ENCODE measurements at regions not wholly inside any gene's neighbourhood (a gene's known extent, or its start where the extent isn't known, plus 50 kb on each side); places are given as distances from the start of the nearest gene placed in this dataset.

GRCh38 chr2:78718024-78718423, 307.5 kb upstream of the REG3G start:
- H3K27ac ChIP-seq: no peak overlapping the region
- TF ChIP-seq CTCF (conservative IDR thresholded peaks at IDR 0.05; ENCODE audit: low read depth): no peak
- POLR2A ChIA-PET (ENCODE audit: low non-redundant PET): no interaction called here
- no peak for DNase-seq (ENCODE audit: low spot score)
- CTCF ChIA-PET: interaction anchor here (0.6 to 1.1 kb wide), 2 partner anchors 45 to 143 kb away, joined by 3 to 4 read pairs; no protein-coding TSS in a partner anchor

GRCh38 chr2:78718473-78718872, 307.0 kb upstream of the REG3G start:
- DNase-seq (ENCODE audit: low spot score): peak; percentile 5
- no peak for TF ChIP-seq CTCF (conservative IDR thresholded peaks at IDR 0.05; ENCODE audit: low read depth)

GRCh38 chr2:78721355-78722033, 304.0 kb upstream of the REG3G start:
- no peak for DNase-seq (ENCODE audit: low spot score)
- CTCF ChIA-PET: interaction anchor here (0.6 kb wide), 1 partner anchor 24 kb away, joined by 3 read pairs; no protein-coding TSS in a partner anchor
- POLR2A ChIA-PET (ENCODE audit: low non-redundant PET): no interaction called here

More at GRCh38 chr2:78718473-78718872, 307.0 kb upstream of the REG3G start:
- ChIA-PET CTCF (no interaction called here), POLR2A (ENCODE audit: low non-redundant PET) (no interaction called here)
- no peak overlapping the region for H3K27ac ChIP-seq

GRCh38 chr2:78734221-78734620, 291.3 kb upstream of the REG3G start:
- H3K27ac ChIP-seq: no peak overlapping the region
- ChIA-PET CTCF (no interaction called here), POLR2A (ENCODE audit: low non-redundant PET) (no interaction called here)
- TF ChIP-seq CTCF (conservative IDR thresholded peaks at IDR 0.05; ENCODE audit: low read depth): no peak
- DNase-seq (ENCODE audit: low spot score): no peak

More at GRCh38 chr2:78721355-78722033, 304.0 kb upstream of the REG3G start:
- no peak overlapping the region for H3K27ac ChIP-seq
- TF ChIP-seq CTCF (conservative IDR thresholded peaks at IDR 0.05; ENCODE audit: low read depth): no peak

- TF ChIP-seq CTCF (conservative IDR thresholded peaks at IDR 0.05; ENCODE audit: low read depth): no peak
- CTCF ChIA-PET: no interaction called here
- no peak for DNase-seq (ENCODE audit: low spot score)
- POLR2A ChIA-PET (ENCODE audit: low non-redundant PET): no interaction called here
- no peak overlapping the region for H3K27ac ChIP-seq
Observed at GRCh38 chr2:78739282-78739681, 286.2 kb upstream of the REG3G start.

- H3K27ac ChIP-seq: no peak overlapping the region
- ChIA-PET POLR2A (ENCODE audit: low non-redundant PET) (no interaction called here), CTCF (no interaction called here)
- no peak for DNase-seq (ENCODE audit: low spot score)
- no peak for TF ChIP-seq CTCF (conservative IDR thresholded peaks at IDR 0.05; ENCODE audit: low read depth)
Observed at GRCh38 chr2:78749638-78750037, 275.9 kb upstream of the REG3G start.

Data from RWPE1 (cell line).